DMS53 (cell line): ENCODE measurements at regions not wholly inside any gene's neighbourhood (a gene's known extent, or its start where the extent isn't known, plus 50 kb on each side); places are given as distances from the start of the nearest gene placed in this dataset.
A peak's percentile ranks its signal among the peaks of the same experiment; 100 is the strongest.

Source experiments
- DNase-seq: peaks from one replicate; lab custom pipeline; 2025; lab: John Stamatoyannopoulos, UW

GRCh38 chr3:148150141-148150540 lies 547.6 kb upstream of the AGTR1 start:
- DNase-seq: no peak

GRCh38 chr3:148158210-148158609 lies 539.5 kb upstream of the AGTR1 start:
- peak; percentile 42 for DNase-seq

DNA sequence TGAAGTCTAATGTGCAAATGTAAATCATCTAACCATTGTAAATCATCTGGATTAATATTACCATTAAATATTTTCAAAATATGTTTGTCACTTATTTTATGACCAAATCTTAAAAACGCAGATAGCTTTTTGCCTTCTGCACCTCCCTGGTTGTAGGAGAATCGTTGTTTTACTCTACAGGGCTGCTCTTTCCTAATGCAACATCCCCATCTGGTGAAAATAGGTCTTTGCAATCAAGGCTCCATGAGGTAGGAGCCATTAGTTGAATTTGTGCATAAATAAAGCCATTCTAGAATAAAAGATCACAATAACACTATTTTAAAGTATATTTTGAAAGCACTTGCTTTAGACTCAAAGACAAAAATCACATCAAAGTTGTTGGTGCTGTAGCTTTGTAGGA lies 535.6 kb upstream of the AGTR1 start:
- DNase-seq: peak; percentile 2

DNA sequence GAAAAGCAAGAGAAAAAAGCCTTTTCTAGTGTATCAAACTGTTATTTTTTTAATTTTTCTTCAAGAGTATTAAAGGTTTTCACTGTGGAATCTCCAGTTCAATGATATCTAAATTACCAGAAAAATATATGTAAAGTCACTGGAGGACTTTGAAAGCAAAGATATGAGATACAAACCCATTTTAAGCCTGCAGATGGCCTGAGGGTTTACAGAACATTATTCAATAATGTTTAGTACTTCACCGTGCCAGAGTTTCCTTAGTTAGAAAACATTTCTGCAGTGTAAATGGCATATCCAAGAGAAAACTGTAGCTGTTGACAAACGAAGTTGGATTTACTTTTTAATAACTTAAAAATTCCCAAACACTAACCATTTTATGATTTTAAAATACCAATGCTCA lies 529.4 kb upstream of the AGTR1 start:
- DNase-seq: no peak

DNA sequence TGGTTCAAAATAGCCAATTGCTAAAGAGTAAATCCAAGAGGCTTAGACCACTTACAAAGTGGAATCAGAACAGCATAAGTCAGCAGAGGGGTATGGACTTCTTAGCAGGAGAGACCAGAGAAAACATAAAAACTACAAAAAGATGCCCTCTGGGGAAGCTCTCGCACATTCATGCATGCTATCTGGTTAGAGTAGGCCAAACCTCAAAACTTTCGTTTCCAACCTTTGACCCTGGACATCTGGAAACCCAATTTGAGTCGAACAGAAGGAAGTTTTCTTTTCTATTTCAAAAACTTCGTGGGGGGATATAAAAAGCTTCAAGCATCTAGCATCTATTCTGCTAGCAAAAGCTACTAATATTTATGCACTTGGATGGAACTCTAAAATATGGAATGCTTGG lies 523.9 kb upstream of the AGTR1 start:
- no peak for DNase-seq

DNA sequence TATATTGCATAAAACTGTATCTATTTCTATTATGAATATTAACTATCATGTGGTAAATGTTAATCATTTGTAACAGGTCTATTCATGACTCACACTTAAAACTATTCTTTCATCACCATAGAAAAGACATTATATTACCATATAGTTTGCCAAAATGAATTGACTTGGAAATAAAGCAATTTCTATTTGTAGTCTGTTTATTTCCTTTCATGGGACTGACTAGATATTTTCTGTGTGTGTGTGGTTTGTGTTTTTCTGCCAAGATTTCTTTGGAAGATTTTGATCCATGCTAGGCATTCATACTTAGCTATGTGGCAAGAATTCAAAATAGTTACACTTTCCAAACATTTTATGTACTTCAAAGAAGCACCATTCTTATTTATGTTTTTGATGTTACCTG lies 522.5 kb upstream of the AGTR1 start:
- no peak for DNase-seq

DNA sequence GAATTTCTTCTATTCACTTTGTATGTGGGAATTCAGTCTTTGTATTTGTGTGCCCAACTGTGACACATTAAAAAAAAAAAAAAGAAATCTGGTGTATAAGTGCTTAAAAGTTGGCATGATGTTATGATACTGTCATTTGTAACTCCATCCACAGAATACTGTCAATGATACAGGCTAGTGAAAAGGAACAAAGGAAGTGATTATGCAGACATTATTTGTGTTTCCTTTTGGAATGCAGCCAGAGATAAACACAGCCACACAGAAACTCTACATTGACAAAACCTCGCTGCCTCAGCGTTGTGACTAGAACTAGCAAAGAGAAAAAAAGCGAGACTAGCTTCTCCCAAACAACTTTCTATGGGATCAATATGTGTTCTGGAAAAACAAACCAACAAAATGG lies 519.2 kb upstream of the AGTR1 start:
- DNase-seq: peak; percentile 81

GRCh38 chr3:148184798-148185197 lies 512.9 kb upstream of the AGTR1 start:
- DNase-seq: no peak

DNA sequence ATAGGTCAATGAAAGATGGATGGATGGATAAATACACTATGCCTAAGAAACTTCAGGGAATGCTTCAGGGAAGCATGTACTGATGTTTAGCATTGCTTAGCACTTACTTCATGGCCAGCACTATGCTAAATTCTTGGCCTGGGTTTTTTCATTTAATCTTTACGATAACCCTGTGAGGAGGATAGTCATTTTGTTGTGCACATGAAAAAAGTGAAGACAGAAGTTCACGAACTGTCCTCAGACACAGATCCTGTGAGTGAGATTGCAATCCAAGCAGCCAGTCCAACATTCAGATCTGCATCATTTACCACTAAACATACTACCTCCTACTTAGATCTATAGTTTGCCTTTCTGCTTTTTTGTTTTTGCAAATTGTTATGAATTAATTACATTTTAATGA lies 510.8 kb upstream of the AGTR1 start:
- no peak for DNase-seq

GRCh38 chr3:148187296-148187695 lies 510.4 kb upstream of the AGTR1 start:
- DNase-seq: no peak

DNA sequence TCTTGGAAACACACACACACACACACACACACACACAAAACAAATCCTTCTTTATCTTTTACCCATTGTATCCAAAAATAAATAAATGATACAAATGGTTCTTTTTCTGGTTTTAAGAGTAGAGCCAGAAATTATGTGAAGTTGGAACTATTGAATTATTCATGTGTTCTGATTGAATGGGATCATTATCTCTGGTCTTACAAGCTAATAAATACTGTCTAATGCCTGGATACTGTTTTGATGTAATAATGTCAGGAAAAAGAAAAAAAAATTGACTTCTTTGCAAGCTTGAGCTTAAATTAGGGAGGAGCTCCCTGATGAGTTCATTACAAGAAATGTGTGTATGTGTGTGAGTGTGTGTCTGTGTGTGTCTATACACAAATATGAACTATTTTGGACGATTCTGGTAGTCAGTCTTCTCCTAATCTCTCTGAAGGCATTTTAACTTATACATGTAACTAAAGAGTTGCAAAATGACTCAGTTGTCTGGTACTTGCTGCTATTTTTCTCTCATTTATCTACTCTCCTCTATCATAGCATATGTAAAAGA lies 507.2 kb upstream of the AGTR1 start:
- no peak for DNase-seq

DNA sequence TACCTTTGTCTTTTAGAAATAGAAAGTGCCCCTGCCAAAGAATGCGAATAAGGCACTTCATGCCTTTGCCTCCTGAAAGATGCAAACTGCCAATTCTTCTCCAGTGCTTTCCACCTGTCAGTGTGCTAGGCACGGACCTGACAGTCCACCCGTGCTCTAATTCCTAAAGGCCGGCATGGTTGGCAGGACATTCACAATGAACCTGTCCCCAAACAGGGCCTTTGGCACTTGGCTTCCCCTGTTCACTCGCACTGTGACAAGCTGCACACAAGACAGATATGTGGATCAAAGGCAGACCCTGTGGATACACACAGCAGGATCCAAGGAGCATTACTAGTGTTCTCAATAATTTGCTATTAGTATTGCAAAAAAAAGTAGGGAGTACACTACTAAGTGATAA lies 505.7 kb upstream of the AGTR1 start:
- no peak for DNase-seq

DNA sequence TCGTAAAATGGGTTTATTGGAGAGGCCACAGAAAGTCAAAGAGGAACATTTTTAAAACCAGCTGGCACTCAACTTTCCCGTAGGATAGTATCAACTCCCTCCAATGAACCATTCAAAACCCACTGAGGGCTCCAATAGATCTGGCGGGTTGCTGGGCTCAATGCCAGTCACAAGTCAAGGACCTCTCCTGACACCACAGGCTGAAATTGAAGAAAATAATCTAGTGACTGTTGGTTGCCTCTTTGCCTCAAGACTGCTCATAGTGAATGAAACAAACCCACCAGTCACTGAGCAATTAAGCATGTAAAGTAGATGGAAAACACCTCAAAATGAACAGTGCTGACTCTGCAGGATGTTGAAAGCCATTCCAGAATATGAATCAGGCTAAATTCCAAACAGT lies 500.6 kb upstream of the AGTR1 start:
- no peak for DNase-seq

DNA sequence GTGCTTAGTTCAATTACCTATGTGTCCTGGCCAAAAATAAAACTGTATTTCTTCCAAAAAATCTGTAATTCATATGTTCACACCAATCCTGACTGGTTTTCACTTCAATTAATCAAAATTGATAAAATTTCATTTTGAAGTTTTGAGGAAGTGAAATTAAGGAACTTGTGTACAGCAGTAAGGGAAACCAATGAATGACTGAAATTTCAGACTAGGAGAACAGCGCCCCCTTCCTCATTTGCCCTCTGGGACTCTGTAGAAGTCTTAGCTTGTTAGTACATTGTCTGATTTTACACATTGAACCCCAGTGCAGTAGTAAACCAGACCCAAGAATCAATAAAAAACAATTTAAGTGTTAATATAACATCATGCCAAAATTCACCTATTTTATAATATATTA lies 495.3 kb upstream of the AGTR1 start:
- peak; percentile 12 for DNase-seq

DNA sequence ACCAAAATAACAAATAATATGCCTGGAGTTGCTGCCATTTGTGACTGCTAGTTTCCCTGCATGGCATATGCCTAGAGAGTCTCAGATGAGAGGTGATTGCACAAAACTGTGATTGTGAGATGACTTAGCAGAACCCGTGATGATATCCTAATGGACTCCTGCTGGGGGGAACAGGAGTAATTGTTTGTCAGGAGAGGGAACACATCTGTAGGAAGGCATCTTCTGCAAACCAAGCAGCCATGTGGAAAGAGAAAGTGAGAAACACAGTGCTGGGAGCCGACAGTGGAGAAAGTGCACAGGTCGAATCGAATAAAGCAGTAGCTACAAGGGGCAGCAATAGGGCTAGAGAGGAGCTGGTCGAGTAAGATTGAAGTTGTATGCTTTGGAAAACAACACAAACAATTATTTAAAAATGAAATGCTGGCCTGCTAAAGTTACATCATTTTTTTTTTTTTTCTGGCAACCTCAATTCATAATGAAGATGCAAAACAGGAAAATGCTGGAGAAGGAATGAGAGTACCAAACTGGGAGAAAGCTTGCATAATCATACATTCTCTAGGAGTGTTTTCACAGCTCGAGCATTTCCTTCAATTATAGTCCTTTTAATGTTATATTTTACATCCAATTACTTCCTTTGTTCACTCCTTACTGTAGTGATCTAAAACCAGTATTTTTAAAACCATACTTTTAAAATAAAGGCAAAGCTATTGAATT lies 494.2 kb upstream of the AGTR1 start:
- no peak for DNase-seq

- DNase-seq: peak; percentile 14
Measured at GRCh38 chr3:148204131-148204530, 493.6 kb upstream of the AGTR1 start.

DNA sequence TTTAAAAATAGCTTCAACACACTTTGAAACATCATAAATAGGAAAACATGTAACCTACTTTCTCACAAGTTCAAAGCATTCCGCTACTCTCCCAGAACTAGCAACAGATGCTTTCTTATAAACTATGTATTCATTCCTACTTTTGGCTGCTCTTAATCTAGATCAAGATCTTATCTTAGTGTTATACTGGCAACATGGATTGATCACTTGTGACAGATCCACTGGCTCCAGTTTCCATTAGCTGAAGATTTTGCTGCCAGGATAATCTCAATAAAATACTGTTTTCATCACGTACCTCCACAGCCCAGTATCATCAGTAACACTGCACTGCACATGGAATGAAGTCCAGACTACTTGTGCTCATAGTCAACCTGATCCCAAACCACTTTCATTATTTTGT lies 491.7 kb upstream of the AGTR1 start:
- no peak for DNase-seq

GRCh38 chr3:148206446-148206845 lies 491.3 kb upstream of the AGTR1 start:
- DNase-seq: no peak

GRCh38 chr3:148208975-148209374 lies 488.7 kb upstream of the AGTR1 start:
- DNase-seq: no peak

- DNase-seq: peak; percentile 2
Measured at GRCh38 chr3:148211725-148212124, 486.0 kb upstream of the AGTR1 start.

GRCh38 chr3:148214705-148215104 lies 483.0 kb upstream of the AGTR1 start:
- no peak for DNase-seq

DNA sequence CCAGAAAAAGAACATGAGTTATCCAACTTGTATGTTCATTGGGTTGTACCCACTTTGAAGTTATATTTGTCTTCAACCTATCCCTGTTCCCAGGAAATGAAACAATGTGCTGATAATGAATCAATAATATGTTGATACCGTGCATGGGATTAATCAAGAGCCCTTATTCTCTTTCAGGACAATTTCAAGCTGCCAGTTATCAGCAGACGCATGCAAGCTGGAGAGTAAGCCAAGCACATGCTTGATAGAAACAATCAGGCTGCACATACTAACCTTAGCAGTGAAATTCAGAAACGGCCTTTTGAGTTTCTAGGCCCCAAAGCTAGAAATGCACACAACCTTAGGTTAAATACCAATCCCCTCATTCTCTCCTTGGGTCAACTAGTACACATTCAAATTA lies 480.4 kb upstream of the AGTR1 start:
- no peak for DNase-seq

GRCh38 chr3:148218222-148218621 lies 479.5 kb upstream of the AGTR1 start:
- DNase-seq: no peak

GRCh38 chr3:148219999-148220398 lies 477.7 kb upstream of the AGTR1 start:
- no peak for DNase-seq
